NCI-H82 treated with DMSO at 0.1 percent for 48 hours (cell line): ENCODE measurements at regions not wholly inside any gene's neighbourhood (a gene's known extent, or its start where the extent isn't known, plus 50 kb on each side); places are given as distances from the start of the nearest gene placed in this dataset.
A peak's percentile ranks its signal among the peaks of the same experiment; 100 is the strongest.
"Not testable (repeated sequence)": the region's sequence is repeated elsewhere in the genome, so short reads cannot be mapped to it uniquely, and the experiment has no call there.

ENCODE experiments used
- DNase-seq: peaks from one replicate; lab custom pipeline; 2025; ENCODE audit not compliant: unreplicated experiment; lab: John Stamatoyannopoulos, UW

DNA sequence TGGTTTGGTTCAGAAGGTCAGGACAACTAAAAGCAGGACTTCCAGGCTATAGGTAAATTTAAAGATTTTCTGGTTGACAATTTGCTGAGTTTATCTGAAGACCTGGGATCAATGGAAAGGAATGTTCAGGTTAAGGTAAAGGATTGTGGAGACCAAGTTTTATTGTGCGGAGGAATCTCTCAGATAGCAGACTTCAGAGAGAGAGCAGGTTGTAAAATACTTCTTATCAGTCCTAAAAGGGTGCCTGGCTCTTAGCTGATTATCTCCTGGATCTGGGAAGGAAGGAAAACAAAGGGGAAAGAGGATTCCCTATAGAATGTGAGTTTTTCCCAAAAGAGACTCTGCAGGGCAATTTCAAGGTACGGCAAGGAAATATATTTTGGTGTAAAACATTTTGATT is 851.5 kb downstream of the DACH1 start:
- no peak for DNase-seq

DNA sequence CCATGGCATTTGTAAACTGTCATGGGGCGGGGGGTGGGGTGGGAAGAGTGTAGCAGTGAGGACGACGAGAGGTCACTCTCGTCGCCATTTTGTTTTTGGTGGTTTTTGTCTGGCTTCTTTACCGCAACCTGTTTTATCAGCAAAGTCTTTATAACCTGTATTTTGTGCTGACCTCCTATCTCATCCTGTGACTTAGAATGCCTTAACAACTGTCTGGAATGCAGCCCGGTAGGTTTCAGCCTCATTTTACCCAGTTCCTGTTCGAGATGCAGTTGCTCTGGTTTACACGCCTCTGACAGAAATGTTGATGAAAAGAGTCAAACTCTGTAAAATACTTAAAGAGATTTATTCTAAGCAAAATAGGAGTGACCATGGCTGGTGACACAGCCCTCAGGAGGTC is 852.0 kb downstream of the DACH1 start:
- DNase-seq = no peak

DNA sequence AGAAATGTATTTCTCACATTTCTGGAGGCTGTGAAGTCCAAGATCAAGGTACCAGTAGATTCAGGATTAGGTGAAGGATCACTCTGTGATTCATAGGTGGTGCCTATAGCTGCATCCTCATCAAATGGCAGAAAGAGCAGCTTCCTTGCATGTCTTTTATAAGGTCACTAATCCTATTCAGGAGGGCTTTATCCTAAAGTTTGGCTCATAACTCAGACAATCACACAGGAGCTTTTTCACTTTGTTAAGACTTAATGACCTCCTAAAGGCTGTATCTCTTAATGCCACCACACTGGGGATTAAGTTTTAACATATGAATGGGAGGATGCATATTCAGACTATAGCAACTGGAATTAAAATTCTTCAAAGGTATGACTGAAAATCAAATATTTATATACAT is 861.1 kb downstream of the DACH1 start:
- DNase-seq = no peak

DNA sequence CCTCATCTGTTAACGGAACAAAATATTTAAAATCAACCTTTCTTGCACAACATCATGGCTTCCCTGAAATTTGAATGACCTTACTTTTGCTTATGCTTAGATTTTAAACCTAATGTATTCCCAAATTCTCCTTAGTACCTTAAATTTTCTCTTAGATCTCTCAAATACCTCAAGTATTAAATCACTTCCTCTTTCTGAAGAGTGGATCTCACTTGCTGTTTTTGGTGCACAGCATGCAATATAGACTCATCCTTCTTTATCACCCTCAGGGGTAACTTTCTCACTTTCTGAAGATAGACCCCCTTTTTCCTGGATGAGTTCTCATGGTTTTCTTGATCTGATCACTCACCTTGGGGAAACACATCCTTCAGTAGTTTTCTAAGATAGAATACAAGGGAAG is 871.7 kb downstream of the DACH1 start:
- DNase-seq = no peak

DNA sequence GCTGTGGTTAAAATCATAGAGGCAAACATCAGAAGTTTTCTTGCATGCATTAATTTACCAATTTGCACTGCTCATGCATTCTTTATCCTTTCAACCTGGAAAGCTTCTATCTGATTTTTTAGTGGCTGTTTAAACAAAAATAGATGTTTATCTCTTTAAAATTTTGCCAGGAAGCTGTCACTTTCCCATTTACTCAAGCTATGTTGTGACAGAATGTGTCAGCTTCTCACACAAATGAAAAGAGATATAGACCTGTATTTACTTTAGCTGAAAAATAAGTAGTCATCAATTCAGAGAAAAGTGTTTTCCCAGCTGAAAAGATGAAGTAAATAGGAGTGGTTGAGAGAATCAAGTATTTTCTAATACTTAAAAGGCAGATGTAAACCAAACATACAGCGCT is 872.8 kb downstream of the DACH1 start:
- no peak for DNase-seq

DNA sequence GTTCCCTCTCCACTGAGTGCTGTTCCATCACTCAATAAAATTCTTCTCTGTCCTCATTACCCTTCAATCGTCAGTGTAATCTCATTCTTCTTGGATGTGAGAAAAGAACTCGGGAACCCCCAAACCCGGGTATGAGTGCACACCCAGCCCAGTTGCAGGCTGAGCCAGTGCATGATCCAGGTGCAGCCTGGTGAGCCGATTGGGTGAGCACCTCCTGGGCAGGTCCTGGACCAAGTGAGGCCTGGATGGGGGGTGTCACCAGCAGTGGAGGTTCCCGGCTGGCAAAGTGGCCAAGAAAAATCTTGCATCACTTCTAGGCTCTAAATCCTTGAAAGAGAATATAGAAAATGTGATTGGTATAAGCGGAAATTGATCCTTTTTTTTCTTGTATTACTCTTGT is 878.8 kb upstream of the KLHL1 start:
- no peak for DNase-seq

DNA sequence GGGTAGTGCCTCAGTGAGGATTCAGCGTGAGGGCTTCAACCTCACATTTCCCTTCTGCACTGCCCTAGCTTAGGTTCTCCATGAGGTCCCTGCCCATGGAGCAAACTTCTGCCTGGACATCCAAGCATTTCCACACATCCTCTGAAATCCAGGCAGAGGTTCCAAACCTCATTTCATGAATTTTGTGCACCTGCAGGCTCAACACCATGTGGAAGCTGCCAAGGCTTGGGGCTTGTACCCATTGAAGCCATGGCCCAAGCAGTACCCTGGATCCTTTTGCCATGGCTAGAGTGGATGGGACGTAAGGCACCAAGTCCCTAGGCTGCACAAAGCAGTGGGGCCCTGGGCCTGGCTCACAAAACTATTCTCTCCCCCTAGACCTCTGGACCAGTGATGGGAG is 877.1 kb upstream of the KLHL1 start:
- no peak for DNase-seq

DNA sequence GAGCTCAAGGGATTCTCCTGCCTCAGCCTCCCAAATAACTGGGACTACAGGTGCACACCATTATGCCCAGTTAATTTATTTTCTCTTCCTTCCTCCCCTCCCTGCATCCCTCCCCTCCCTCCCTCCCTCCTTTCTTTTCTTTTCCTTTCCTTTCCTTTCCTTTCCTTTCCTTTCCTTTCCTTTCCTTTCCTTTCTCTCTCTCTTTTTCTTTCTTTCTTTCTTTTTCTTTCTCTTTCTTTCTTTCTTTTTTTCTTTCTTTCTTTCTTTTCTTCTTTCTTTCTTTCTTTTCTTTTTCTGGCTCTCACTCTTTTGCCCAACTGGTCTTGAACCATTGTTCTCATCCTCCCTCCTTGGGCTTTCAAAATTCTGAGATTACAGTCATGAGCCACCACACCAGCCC is 873.0 kb upstream of the KLHL1 start:
- not testable (repeated sequence) for DNase-seq

DNA sequence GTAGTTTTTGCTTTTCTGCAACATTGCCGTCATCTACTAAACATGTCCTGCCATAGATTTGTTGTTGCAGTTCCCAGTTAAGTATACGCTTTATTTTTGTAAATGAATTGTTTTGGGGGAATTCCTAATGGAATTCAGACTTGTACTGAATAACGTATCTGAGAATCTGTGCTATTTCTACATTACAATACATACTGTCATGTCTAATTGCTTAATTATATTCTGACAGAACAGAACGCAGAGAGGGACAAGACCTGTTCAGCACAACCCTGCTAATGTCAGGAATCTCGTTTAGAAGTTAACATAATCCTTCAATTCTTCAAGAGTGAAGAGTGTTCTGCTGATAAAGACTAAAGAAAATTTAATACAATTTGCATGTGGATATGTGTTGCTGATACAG is 861.1 kb upstream of the KLHL1 start:
- no peak for DNase-seq

DNA sequence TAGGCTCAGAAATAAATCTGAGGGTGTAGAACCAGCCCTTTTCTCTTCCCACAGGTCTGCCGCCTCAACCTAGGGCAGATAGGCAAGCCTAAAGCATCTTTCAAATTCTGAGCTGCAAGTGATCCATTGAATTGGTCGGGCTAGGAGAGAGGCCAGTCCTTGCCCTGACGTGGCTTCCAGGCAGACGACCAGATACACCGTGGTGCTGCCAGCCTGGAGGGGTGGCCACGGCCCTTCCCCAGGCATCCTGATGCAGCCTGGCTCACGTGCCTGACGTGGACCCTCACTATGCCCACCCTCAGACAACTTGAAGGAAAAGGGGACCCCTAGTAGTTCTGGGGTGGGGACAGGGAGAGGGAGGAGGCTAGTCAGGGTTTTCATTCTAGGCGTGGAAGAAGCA is 859.3 kb upstream of the KLHL1 start:
- no peak for DNase-seq

DNA sequence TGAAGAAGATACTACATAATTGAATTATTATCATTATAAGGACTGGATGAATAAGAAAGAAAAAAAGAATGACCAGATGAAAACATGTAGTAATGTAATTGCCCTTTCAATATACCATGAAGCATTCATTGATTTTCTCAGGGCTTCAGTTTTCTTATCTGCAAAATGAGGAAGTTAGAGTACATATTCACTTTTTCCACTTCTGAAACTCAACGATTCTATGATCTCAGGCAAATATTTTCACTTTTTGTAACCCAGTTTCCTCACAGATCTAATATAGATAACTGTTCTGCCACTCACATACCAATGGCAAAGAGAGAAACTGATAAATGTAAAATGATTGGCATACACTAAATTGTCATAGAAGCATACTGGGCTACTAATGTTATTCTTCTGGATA is 856.6 kb upstream of the KLHL1 start:
- no peak for DNase-seq

DNA sequence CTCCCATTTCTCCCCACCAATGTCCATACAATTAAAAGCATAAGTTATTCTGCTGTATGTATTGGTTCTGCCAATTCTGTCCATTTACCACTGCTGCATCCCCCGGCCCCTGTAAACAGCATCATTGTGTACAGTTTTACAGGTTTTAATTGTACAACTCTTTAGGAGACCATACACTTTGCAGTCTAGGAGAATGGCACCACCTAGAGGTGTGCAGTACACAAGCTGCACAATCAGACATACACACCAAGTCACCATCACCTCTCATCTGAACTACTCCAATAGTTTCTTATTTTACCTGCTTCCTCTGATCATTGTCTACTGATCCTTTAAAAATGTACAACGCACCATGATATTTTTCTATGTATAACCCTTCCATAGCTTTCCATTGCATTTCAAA is 855.9 kb upstream of the KLHL1 start:
- DNase-seq = peak; percentile 54

DNA sequence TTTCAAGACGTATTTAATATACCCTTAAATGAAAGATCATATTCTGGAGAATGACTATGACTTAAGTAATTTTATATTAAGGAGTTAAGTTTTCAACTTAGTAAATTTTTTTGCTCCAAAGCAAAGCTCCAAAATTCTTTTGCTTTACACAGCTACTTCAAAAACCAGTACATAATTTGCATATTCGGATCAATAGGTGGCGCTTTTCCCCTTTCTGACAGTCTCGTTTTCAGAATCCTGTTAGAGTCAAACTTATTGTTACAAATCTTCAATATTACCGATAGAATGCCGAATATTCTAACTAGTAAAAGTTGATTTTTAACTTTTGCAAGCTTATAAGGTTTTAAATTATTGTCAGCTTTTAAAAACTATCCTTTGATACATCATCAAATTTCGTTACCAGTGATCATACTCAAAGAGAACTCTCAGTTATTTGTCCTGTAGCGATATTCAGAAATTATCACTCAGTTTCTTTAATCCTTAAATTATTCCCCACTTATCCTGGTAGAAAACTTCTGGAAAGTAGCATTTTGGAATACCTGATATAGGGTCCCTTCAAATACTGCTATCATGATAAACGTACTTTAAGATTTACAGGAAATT is 852.7 kb upstream of the KLHL1 start:
- DNase-seq = no peak

DNA sequence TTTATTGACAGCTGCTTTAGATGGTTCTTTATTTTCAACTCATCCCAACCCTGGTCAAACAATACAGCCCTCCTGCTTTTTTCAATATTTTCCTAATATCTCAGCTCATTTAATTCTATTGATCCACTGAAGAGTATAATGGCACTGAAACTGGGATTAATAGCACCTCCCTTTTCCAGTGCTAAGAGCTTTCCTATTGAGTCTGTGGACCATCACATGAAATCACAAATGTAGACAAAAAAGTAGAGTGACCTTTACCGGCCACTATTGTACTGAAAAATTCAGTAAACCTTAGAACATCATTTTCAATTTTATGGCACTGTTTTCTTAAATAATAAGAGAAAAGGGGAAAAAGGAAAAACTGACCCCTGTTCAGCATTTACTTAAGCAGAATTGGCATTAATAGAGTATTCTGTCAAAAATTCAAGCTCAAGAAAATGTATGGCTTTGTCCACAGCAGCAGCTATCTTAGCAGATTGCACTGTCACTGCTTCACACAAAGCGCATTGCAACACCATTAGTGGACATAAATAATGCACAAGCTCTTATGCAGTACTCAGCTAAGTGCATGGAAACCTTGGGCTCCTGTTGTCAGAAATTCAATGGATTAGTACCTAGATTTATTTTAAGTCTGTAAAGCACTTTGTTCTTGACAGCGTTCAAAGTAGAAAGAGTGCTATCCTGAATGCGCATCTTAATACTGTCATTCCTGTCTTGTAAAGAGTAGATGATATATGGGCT is 851.0 kb upstream of the KLHL1 start:
- DNase-seq = peak; percentile 78

DNA sequence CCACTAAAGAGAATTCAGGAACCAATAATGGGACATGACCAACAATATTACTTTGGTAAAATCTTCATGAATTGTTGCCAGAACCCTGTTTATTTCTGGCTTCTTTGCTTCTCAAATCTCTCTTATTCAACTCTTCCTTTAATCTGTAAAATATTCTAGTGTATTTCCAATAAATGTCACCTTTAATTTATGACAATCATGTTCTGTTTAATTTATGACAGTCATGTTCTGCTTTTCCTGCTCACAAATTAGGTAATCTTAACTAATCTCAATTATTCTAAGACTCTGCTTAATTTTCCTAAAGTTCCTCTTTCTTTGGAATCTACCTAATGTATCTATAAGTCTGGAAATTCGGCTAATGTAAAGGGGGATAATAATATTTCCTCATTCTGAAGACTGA is 847.6 kb upstream of the KLHL1 start:
- no peak for DNase-seq

DNA sequence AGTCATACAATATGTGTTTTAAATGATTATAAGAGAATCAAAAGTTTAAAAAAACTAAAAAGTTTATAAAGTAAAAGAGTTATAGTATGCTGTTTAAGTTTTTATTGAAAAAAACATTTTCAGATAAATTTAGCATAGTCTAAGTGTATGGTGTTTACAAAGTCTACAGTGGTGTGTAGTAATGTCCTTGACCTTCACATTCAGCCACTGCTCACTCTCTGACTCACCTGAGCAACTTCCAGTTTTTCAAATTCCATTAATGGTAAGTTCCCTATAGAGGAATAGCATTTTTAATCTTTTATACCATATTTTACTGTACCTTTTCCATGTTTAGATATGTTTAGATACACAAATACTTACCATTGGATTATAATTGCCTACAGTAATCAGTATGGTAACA is 842.4 kb upstream of the KLHL1 start:
- DNase-seq = no peak

DNA sequence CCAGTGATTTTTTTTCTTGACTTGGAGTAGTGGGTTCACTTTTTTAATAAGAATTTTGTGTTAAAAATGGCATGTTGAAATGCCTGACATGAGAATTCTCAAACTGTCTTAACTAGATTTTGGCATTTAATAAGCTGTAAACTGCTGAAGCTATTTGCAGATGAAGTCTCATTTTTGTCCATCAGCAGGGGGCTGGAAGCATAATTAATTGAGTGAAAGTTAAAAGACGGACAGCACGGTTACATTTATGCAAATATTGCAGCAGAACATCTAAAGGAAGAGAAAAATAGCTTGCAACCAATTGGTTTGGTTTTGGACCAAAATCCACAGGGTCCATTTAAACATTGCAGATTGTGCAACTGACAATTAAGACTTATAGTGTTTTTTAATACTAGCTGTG is 837.3 kb upstream of the KLHL1 start:
- no peak for DNase-seq

DNA sequence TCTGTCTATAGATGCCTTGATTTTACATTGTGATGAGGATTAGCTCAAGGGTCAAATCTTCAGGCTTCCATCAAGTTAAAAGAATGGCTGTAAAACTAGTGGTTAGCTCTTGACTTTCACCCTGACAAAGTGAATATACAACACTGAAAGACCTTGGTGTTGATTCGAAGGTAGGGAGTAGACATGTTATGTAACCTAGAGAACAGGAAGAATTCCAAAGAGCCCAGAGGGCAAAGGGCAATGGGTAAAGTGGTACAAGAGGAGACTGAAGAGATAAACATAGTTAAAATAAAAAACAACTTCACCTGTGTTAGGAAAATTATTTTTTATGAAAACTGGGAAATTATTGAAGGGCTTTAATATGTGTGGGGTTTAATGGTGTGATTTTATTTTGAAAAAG is 833.2 kb upstream of the KLHL1 start:
- DNase-seq = no peak

DNA sequence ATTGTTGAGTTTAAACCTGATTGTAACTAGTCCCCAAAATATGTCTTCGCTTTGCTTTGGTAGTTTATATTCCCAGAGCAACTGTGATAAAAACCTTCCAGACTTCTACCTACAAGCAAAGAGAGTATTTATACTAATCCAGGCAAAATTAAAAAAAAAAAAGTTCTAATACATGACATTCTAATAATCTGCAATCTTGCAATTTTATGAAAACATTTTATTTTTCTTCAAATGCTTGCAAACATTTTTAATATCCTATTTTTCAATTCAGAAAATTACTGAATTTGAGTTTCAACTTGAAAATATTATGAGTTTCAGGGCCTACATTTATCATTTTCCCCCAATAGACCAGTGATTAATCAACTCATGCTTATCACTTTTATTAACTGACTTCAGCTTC is 830.2 kb upstream of the KLHL1 start:
- no peak for DNase-seq

DNA sequence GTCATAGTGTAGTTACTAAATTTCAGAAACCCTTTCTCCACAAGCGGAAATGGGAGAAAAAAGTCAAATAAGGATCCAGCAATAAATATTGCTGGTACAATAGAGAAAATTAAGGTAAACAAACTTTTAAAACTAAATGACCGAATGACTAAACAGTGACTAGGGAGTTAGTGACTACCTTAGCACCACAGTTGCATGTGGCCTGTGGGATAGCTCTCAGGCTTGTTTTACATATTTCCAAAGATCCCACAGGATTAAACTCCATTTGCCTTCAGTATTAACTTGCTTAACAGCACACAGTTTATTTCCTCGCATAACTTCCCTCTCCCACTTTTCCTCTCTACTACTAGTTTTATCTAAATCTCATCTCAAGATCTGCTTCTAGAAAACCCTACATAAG is 824.3 kb upstream of the KLHL1 start:
- no peak for DNase-seq

DNA sequence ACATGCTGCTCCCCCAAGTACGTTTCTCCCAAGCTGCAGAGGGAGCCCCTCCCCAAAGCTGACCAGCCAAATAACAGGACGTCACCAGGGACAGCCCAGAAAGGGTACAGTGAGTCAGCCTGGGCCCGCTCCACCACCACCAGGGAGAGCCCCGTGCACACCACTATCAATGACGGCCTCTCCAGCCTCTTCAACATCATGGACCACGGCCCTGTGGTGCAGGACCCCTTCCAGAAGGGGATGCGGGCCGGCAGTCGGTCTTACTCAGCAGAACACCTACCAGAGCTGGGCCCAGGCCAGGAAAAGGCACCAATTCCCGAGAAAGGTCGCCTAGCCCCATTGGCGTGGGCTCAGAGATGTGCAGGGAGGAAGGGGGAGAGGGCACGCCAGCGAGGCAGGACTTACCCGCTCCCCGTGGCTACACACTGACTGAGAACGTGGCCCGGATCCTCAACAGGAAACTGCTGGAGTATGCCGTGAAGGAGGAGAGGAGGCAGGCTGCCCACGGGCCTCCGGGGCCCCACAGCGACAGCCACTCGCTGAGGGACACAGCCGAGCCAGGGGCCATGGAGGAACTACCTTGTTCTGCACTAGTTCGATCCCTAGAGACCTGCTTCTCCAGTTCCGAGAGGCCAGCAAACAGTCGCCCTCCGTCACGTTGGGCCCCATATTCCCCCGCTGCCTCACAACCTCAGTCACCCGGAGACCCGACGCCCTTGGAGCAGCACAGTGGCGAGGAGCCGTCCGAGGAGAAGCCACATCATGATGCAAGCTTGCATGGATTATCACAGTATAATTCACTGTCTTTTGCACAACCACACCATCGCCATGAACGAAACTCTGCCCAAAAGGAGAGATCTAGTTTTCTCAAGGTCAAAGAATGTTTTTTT is 815.9 kb upstream of the KLHL1 start:
- DNase-seq = no peak

DNA sequence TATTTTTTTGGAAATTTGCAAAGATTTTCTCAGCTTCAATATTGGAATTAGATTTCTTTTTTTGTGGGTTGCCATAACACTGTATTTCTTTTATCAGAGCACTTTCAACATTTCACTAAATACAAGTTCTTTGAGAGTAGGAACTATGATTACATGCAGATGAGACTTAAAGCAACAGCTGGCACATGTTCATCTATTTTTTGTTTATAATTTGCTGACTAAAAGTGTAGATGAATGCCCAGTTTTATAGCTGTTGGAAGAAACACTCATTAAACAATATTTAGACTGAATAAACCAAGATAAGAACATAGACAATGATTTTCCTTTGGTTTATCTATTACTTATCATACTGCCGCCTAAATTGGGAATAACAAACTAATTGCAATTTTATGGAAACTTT is 803.0 kb upstream of the KLHL1 start:
- no peak for DNase-seq
